ENCODE measurements at regions not wholly inside any gene's neighbourhood (a gene's known extent, or its start where the extent isn't known, plus 50 kb on each side); places are given as distances from the start of the nearest gene placed in this dataset.

GRCh38 chr4:182102576-182102975, 140.6 kb upstream of the TENM3 start:
- Mint-ChIP-seq H3K27ac (no peak overlapping the region), H3K9me3 (no peaks in the 10 kb centered on the region), H3K4me3 (no peak overlapping the region), H3K4me1 (no peaks in the 10 kb centered on the region), H3K36me3 (ENCODE audit: low read depth) (no peaks in the 10 kb centered on the region), H3K27me3 (no peaks in the 10 kb centered on the region)
- ATAC-seq (replicated peaks), result no peak

- no peak for ATAC-seq (replicated peaks)
- Mint-ChIP-seq H3K27me3 (no peaks in the 10 kb centered on the region), H3K4me1 (no peaks in the 10 kb centered on the region), H3K9me3 (no peaks in the 10 kb centered on the region), H3K27ac (no peak overlapping the region), H3K36me3 (ENCODE audit: low read depth) (no peaks in the 10 kb centered on the region), H3K4me3 (no peak overlapping the region)
Measured at GRCh38 chr4:182103614-182104319, 139.4 kb upstream of the TENM3 start.

- H3K9me3 Mint-ChIP-seq, result no peaks in the 10 kb centered on the region
- no peak overlapping the region for H3K27ac Mint-ChIP-seq
- no peak for ATAC-seq (replicated peaks)
Measured at GRCh38 chr4:182105416-182105815, 137.8 kb upstream of the TENM3 start.

GRCh38 chr4:182107931-182108330, 135.3 kb upstream of the TENM3 start:
- H3K4me3 Mint-ChIP-seq, result no peak overlapping the region
- no peaks in the 10 kb centered on the region for H3K27me3 Mint-ChIP-seq
- no peak overlapping the region for H3K27ac Mint-ChIP-seq
- no peaks in the 10 kb centered on the region for H3K9me3 Mint-ChIP-seq
- H3K4me1 Mint-ChIP-seq, result no peaks in the 10 kb centered on the region
- no peak for ATAC-seq (replicated peaks)
- no peaks in the 10 kb centered on the region for H3K36me3 Mint-ChIP-seq (ENCODE audit: low read depth)

More at GRCh38 chr4:182105416-182105815, 137.8 kb upstream of the TENM3 start:
- Mint-ChIP-seq H3K36me3 (ENCODE audit: low read depth) (no peaks in the 10 kb centered on the region), H3K4me3 (no peak overlapping the region), H3K4me1 (no peaks in the 10 kb centered on the region), H3K27me3 (no peaks in the 10 kb centered on the region)

- Mint-ChIP-seq H3K9me3 (no peaks in the 10 kb centered on the region), H3K27me3 (peaks cover 4% of the 10 kb centered on the region), H3K4me3 (no peak overlapping the region), H3K27ac (no peak overlapping the region), H3K4me1 (no peaks in the 10 kb centered on the region), H3K36me3 (ENCODE audit: low read depth) (no peaks in the 10 kb centered on the region)
- ATAC-seq (replicated peaks), result no peak
Measured at GRCh38 chr4:182111586-182111985, 131.6 kb upstream of the TENM3 start.

DNA sequence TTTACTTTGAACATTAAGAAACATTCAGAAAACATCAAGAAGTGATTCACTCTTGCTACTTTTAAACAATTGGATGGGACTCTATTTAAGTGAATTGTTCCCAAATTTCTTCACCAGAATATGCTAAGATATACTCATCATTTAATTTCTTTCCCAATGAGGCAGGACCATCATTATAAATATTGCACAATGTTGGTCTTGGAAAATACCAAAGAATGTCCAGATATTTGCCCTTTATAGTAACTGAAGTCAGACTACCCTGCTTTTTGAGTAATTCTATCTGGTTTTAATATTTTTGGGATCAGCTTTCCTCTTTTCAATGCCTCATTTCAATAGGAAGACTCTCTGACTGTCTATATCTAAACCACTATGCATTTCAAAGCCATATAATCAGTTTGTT, 129.4 kb upstream of the TENM3 start:
- peaks cover 4% of the 10 kb centered on the region for H3K27me3 Mint-ChIP-seq

GRCh38 chr4:182124359-182124758, 118.8 kb upstream of the TENM3 start:
- no peaks in the 10 kb centered on the region for H3K4me1 Mint-ChIP-seq
- H3K27me3 Mint-ChIP-seq, result peaks cover 3% of the 10 kb centered on the region
- H3K27ac Mint-ChIP-seq, result no peak overlapping the region
- no peak overlapping the region for H3K4me3 Mint-ChIP-seq
- H3K9me3 Mint-ChIP-seq, result peaks cover 25% of the 10 kb centered on the region
- ATAC-seq (replicated peaks), result no peak
- H3K36me3 Mint-ChIP-seq (ENCODE audit: low read depth), result no peaks in the 10 kb centered on the region

More for the DNA sequence above, 129.4 kb upstream of the TENM3 start:
- no peak overlapping the region for H3K4me3 Mint-ChIP-seq
- H3K9me3 Mint-ChIP-seq, result peaks cover 3% of the 10 kb centered on the region
- no peaks in the 10 kb centered on the region for H3K36me3 Mint-ChIP-seq (ENCODE audit: low read depth)
- H3K27ac Mint-ChIP-seq, result no peak overlapping the region
- ATAC-seq (replicated peaks), result no peak
- H3K4me1 Mint-ChIP-seq, result no peaks in the 10 kb centered on the region

DNA sequence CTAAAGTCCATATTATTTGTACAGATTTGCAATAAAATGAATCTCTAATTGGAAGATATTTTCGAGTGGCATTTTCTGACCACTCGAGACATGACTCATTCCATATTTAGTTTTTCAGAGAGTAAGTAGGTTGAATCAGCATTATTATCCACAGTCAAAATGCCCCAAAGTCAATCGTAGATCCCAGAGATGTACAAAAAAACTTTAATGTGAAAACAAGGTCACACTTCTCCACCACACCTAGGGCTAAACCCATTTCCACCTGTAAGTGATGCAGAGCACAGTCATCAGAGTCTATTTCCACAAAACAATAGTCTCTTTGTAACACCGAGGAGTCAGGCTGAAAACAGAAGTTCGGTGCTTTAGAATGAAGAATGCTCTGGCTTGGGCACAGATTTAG, 117.1 kb upstream of the TENM3 start:
- H3K9me3 Mint-ChIP-seq, result peaks cover 18% of the 10 kb centered on the region
- H3K27me3 Mint-ChIP-seq, result no peaks in the 10 kb centered on the region

DNA sequence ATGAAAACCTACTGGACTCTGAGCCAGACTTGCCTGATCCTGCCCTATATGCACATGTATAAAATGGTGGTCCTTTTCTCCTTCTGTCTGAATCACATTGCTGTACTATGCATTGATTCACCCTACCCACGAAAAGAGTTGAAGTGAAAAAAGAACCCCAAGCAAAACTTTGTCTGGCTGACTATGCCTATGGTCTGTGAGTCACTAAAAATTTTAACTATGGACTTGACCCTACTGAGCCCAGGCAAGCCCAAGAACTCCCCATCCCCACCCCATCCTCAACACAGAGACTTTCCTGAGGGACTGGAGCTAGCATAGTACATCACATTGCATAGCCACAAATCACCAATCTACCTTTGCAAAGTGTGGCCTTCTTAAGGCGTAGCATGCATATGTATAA, 116.6 kb upstream of the TENM3 start:
- Mint-ChIP-seq H3K27ac (no peak overlapping the region), H3K27me3 (no peaks in the 10 kb centered on the region), H3K36me3 (ENCODE audit: low read depth) (no peaks in the 10 kb centered on the region)

More for the DNA sequence above, 117.1 kb upstream of the TENM3 start:
- Mint-ChIP-seq H3K27ac (no peak overlapping the region), H3K4me1 (no peaks in the 10 kb centered on the region), H3K4me3 (no peak overlapping the region), H3K36me3 (ENCODE audit: low read depth) (no peaks in the 10 kb centered on the region)
- ATAC-seq (replicated peaks), result no peak

DNA sequence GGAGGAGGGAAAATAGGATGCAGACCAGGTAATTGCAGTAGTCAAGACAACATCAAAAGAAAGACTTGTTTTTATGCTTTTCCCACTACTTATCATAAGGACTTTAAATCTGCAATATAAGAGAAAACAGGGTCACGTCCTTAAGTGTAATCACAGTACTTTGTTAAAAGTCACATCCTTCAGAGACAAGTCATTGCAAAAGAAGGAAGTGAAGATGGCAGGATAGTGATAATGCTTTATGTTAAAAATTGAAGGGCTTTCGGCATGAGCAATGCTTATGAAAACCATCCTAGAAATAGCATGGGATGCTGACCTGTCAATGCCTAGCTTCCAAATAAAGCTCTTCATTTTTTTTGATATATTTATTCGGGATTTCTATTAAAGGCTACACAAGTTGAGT, 110.2 kb upstream of the TENM3 start:
- H3K4me3 Mint-ChIP-seq, result no peak overlapping the region
- peaks cover 20% of the 10 kb centered on the region for H3K27me3 Mint-ChIP-seq
- H3K27ac Mint-ChIP-seq, result no peak overlapping the region
- no peaks in the 10 kb centered on the region for H3K36me3 Mint-ChIP-seq (ENCODE audit: low read depth)
- ATAC-seq (replicated peaks), result no peak
- H3K4me1 Mint-ChIP-seq, result no peaks in the 10 kb centered on the region
- H3K9me3 Mint-ChIP-seq, result peaks cover 7% of the 10 kb centered on the region

More for the DNA sequence above, 116.6 kb upstream of the TENM3 start:
- no peaks in the 10 kb centered on the region for H3K4me1 Mint-ChIP-seq
- H3K9me3 Mint-ChIP-seq, result peaks cover 18% of the 10 kb centered on the region
- H3K4me3 Mint-ChIP-seq, result no peak overlapping the region
- ATAC-seq (replicated peaks), result no peak

DNA sequence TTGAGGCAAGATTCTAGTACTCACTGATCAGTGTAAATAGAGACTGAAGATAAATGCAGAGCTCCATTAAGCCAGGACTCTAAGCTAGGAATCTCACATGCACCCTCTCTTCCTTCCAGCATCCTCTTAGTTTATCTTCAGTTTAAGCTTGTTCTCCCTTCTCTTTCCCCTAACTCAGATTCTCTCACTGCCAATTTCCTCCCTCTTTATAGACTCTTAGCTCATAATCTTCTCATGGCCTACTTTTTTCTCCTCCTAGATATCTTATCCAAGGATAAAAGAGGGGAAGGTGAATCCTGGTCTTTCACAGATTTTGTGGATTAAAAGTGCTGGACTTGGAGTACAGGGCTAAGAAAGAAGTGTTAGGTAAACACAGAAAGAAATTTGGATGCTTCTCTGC, 108.9 kb upstream of the TENM3 start:
- no peaks in the 10 kb centered on the region for H3K4me1 Mint-ChIP-seq
- H3K27me3 Mint-ChIP-seq, result peaks cover 28% of the 10 kb centered on the region
- H3K4me3 Mint-ChIP-seq, result no peak overlapping the region
- H3K9me3 Mint-ChIP-seq, result peaks cover 7% of the 10 kb centered on the region
- H3K27ac Mint-ChIP-seq, result no peak overlapping the region
- H3K36me3 Mint-ChIP-seq (ENCODE audit: low read depth), result no peaks in the 10 kb centered on the region
- ATAC-seq (replicated peaks), result no peak

- ATAC-seq (replicated peaks), result no peak
- peaks cover 36% of the 10 kb centered on the region for H3K27me3 Mint-ChIP-seq
- no peak overlapping the region for H3K27ac Mint-ChIP-seq
- no peaks in the 10 kb centered on the region for H3K36me3 Mint-ChIP-seq (ENCODE audit: low read depth)
- no peaks in the 10 kb centered on the region for H3K4me1 Mint-ChIP-seq
- H3K9me3 Mint-ChIP-seq, result peaks cover 7% of the 10 kb centered on the region
- H3K4me3 Mint-ChIP-seq, result no peak overlapping the region
Measured at GRCh38 chr4:182136201-182136600, 107.0 kb upstream of the TENM3 start.

- H3K27ac Mint-ChIP-seq, result no peak overlapping the region
- ATAC-seq (replicated peaks), result no peak
- H3K4me1 Mint-ChIP-seq, result no peaks in the 10 kb centered on the region
Measured at GRCh38 chr4:182137343-182137742, 105.9 kb upstream of the TENM3 start.

DNA sequence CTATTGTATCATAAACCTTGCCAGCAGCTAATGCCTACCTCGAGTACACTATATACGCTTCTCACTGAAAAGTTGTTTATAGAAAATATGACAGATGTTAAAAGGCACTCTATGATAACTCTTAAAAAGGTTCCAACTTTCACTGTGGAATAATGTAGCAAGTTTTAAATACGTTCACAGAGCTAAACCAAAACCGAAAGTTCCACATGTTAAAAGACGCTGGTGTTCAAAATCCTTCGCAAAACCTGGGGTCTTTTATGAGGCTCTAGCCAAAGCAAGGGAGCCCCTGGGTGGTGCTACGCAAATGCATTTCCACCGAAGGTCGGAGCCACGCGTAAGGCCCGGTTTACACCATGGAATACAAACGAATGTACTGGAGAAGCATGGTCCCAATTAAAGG, 103.7 kb upstream of the TENM3 start:
- Mint-ChIP-seq H3K27me3 (peaks cover 55% of the 10 kb centered on the region), H3K4me1 (peaks cover 7% of the 10 kb centered on the region), H3K4me3 (no peak overlapping the region), H3K27ac (no peak overlapping the region), H3K9me3 (peaks cover 4% of the 10 kb centered on the region), H3K36me3 (ENCODE audit: low read depth) (no peaks in the 10 kb centered on the region)
- no peak for ATAC-seq (replicated peaks)

More at GRCh38 chr4:182137343-182137742, 105.9 kb upstream of the TENM3 start:
- Mint-ChIP-seq H3K36me3 (ENCODE audit: low read depth) (no peaks in the 10 kb centered on the region), H3K4me3 (no peak overlapping the region), H3K27me3 (peaks cover 47% of the 10 kb centered on the region), H3K9me3 (peaks cover 7% of the 10 kb centered on the region)

- Mint-ChIP-seq H3K27me3 (peaks cover 60% of the 10 kb centered on the region), H3K27ac (no peak overlapping the region), H3K4me3 (no peak overlapping the region), H3K36me3 (ENCODE audit: low read depth) (no peaks in the 10 kb centered on the region), H3K4me1 (peaks cover 7% of the 10 kb centered on the region), H3K9me3 (peaks cover 3% of the 10 kb centered on the region)
- ATAC-seq (replicated peaks), result no peak
Measured at GRCh38 chr4:182140547-182140946, 102.7 kb upstream of the TENM3 start.

DNA sequence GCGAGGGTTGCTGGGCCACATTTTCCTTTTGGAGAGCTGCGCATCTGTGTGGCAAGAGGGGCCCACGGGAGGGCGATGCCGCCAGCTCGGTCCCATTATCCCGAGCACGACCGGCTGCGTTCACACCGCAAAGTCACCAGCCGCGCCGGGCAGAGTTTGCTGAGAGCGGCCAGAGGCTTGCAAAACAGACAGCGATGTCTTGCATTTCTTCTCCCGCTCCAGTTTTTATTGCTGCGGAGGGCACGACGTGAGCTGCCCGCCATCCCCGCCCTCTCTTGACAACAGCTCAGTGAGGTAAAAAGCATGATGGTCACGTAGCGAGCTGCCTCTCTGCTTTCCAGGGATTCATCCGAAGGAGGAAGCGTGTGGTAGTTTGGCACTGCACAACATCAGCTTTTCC, 102.1 kb upstream of the TENM3 start:
- H3K27me3 Mint-ChIP-seq, result peaks cover 64% of the 10 kb centered on the region
- peaks cover 3% of the 10 kb centered on the region for H3K9me3 Mint-ChIP-seq
- no peaks in the 10 kb centered on the region for H3K36me3 Mint-ChIP-seq (ENCODE audit: low read depth)
- ATAC-seq (replicated peaks), result no peak
- H3K4me1 Mint-ChIP-seq, result peaks cover 7% of the 10 kb centered on the region
- H3K27ac Mint-ChIP-seq, result no peak overlapping the region
- H3K4me3 Mint-ChIP-seq, result no peak overlapping the region
